Activated CD4-positive, alpha-beta T cell treated with anti-CD3 and anti-CD28 coated beads for 4 hours (primary cell): ENCODE measurements at regions not wholly inside any gene's neighbourhood (a gene's known extent, or its start where the extent isn't known, plus 50 kb on each side); places are given as distances from the start of the nearest gene placed in this dataset.

Source experiments
- DNase-seq, 2 donors: peaks; one replicate each; pipeline ENCODE4 v3.0.0-alpha.2; 2020

GRCh38 chr4:23238848-23239247, 546.1 kb downstream of the GBA3 start:
- DNase-seq = no peak

- no peak for DNase-seq
These were observed 545.0 kb downstream of the GBA3 start for GRCh38 chr4:23237771-23238170.

- no peak for DNase-seq
These were observed 543.1 kb downstream of the GBA3 start for GRCh38 chr4:23235628-23236390.

GRCh38 chr4:23234716-23235115, 542.0 kb downstream of the GBA3 start:
- no peak for DNase-seq

GRCh38 chr4:23234018-23234417, 541.3 kb downstream of the GBA3 start:
- no peak for DNase-seq

GRCh38 chr4:23233596-23233995, 540.9 kb downstream of the GBA3 start:
- DNase-seq = no peak

GRCh38 chr4:23232987-23233386, 540.2 kb downstream of the GBA3 start:
- no peak for DNase-seq

- DNase-seq = no peak
These were observed 532.8 kb downstream of the GBA3 start for GRCh38 chr4:23225564-23225963.

- DNase-seq = no peak
These were observed 532.1 kb downstream of the GBA3 start for GRCh38 chr4:23224684-23225420.

- DNase-seq = no peak
These were observed 528.2 kb downstream of the GBA3 start for GRCh38 chr4:23220911-23221310.

GRCh38 chr4:23219779-23220408, 527.2 kb downstream of the GBA3 start:
- no peak for DNase-seq

- no peak for DNase-seq
These were observed 520.5 kb downstream of the GBA3 start for GRCh38 chr4:23213198-23213597.

GRCh38 chr4:23212558-23212957, 519.8 kb downstream of the GBA3 start:
- no peak for DNase-seq

- DNase-seq = no peak
These were observed 514.3 kb downstream of the GBA3 start for GRCh38 chr4:23207059-23207458.

GRCh38 chr4:23202712-23203247, 510.0 kb downstream of the GBA3 start:
- no peak for DNase-seq

- no peak for DNase-seq
These were observed 502.0 kb downstream of the GBA3 start for GRCh38 chr4:23194751-23195150.

- no peak for DNase-seq
These were observed 481.4 kb downstream of the GBA3 start for GRCh38 chr4:23174179-23174578.

GRCh38 chr4:23171976-23172375, 479.2 kb downstream of the GBA3 start:
- no peak for DNase-seq

- no peak for DNase-seq
These were observed 477.0 kb downstream of the GBA3 start for GRCh38 chr4:23169608-23170311.

GRCh38 chr4:23166919-23167318, 474.2 kb downstream of the GBA3 start:
- DNase-seq = no peak

GRCh38 chr4:23166407-23166806, 473.7 kb downstream of the GBA3 start:
- DNase-seq = no peak

GRCh38 chr4:23165669-23166068, 472.9 kb downstream of the GBA3 start:
- DNase-seq = no peak
